ENCODE measurements at regions not wholly inside any gene's neighbourhood (a gene's known extent, or its start where the extent isn't known, plus 50 kb on each side); places are given as distances from the start of the nearest gene placed in this dataset.

- Histone ChIP-seq H3K9me3 (no peaks in the 10 kb centered on the region), H3K4me3 (no peak overlapping the region), H3K27me3 (no peaks in the 10 kb centered on the region), H3K27ac (no peak overlapping the region), H3K36me3 (no peaks in the 10 kb centered on the region), H3K4me1 (no peaks in the 10 kb centered on the region)
- WGBS (ENCODE audit: insufficient coverage, low coverage, low lambda C conversion rate, missing lambda C conversion rate): 45% methylated on average over 6 of the region's 7 CpGs
- intact Hi-C loops (cut with DNase I): no loop called here
- TF ChIP-seq CTCF (IDR thresholded peaks at IDR 0.05) (no peak), POLR2A (IDR thresholded peaks at IDR 0.05) (no peak)
- ATAC-seq (no peak), DNase-seq (no peak)
Measured at GRCh38 chr1:5393603-5394002, 598.6 kb downstream of the NPHP4 start.

GRCh38 chr1:5393146-5393545 lies 599.1 kb downstream of the NPHP4 start:
- Histone ChIP-seq H3K36me3 (no peaks in the 10 kb centered on the region), H3K9me3 (no peaks in the 10 kb centered on the region), H3K4me1 (no peaks in the 10 kb centered on the region), H3K27ac (no peak overlapping the region), H3K27me3 (no peaks in the 10 kb centered on the region), H3K4me3 (no peak overlapping the region)
- no peak for TF ChIP-seq CTCF (IDR thresholded peaks at IDR 0.05)
- TF ChIP-seq POLR2A (IDR thresholded peaks at IDR 0.05): no peak
- no peak for DNase-seq
- WGBS (ENCODE audit: insufficient coverage, low coverage, low lambda C conversion rate, missing lambda C conversion rate): 47% methylated on average over 4 of the region's 5 CpGs
- intact Hi-C loops (cut with DNase I): no loop called here
- ATAC-seq: no peak

GRCh38 chr1:5391725-5392124 lies 600.5 kb downstream of the NPHP4 start:
- no peak for DNase-seq
- no peak for ATAC-seq

GRCh38 chr1:5390504-5390903 lies 601.7 kb downstream of the NPHP4 start:
- H3K27me3 ChIP-seq: no peaks in the 10 kb centered on the region
- 70% methylated on average over 6 of the region's 7 CpGs for WGBS (ENCODE audit: insufficient coverage, low coverage, low lambda C conversion rate, missing lambda C conversion rate)
- H3K27ac ChIP-seq: no peak overlapping the region
- H3K9me3 ChIP-seq: no peaks in the 10 kb centered on the region
- ATAC-seq: no peak
- H3K4me1 ChIP-seq: no peaks in the 10 kb centered on the region
- DNase-seq: no peak
- no peak for TF ChIP-seq POLR2A (IDR thresholded peaks at IDR 0.05)
- no peak for TF ChIP-seq CTCF (IDR thresholded peaks at IDR 0.05)
- H3K36me3 ChIP-seq: no peaks in the 10 kb centered on the region
- intact Hi-C loops (cut with DNase I): no loop called here
- no peak overlapping the region for H3K4me3 ChIP-seq

More at GRCh38 chr1:5391725-5392124, 600.5 kb downstream of the NPHP4 start:
- no peak overlapping the region for H3K4me3 ChIP-seq
- intact Hi-C loops (cut with DNase I): no loop called here
- no peak overlapping the region for H3K27ac ChIP-seq
- 81% methylated on average over 8 of the region's 12 CpGs for WGBS (ENCODE audit: insufficient coverage, low coverage, low lambda C conversion rate, missing lambda C conversion rate)
- no peak for TF ChIP-seq CTCF (IDR thresholded peaks at IDR 0.05)
- no peak for TF ChIP-seq POLR2A (IDR thresholded peaks at IDR 0.05)
- no peaks in the 10 kb centered on the region for H3K36me3 ChIP-seq
- H3K9me3 ChIP-seq: no peaks in the 10 kb centered on the region
- H3K27me3 ChIP-seq: no peaks in the 10 kb centered on the region
- no peaks in the 10 kb centered on the region for H3K4me1 ChIP-seq

Measured in right lobe of liver (tissue), 6 donors.